DMS153 treated with DMSO at 0.1 percent for 48 hours (cell line): ENCODE measurements at regions not wholly inside any gene's neighbourhood (a gene's known extent, or its start where the extent isn't known, plus 50 kb on each side); places are given as distances from the start of the nearest gene placed in this dataset.
"Not testable (repeated sequence)": the region's sequence is repeated elsewhere in the genome, so short reads cannot be mapped to it uniquely, and the experiment has no call there.

Experiments used
- DNase-seq: peaks from one replicate; lab custom pipeline; 2025; ENCODE audit not compliant: unreplicated experiment; lab: John Stamatoyannopoulos, UW

DNA sequence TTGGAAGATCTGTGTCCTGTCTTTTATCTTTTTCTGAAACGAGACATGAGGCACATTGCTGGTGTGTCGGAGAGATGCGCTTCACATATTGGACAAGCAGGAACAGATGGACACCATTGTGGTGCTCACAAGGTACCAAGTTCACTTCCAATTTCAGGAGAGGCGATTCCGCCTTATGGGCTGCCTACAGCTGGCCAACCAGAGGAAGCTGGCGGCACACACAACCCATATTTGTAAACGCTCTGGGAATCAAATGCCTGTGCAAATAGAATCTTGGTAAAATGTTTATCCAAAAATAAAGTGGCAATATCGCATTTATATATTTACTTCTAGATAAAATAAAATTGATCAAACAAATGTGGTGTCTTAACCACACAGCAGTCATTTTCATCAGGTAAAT lies 337.4 kb downstream of the TCERG1L start:
- DNase-seq: no peak

DNA sequence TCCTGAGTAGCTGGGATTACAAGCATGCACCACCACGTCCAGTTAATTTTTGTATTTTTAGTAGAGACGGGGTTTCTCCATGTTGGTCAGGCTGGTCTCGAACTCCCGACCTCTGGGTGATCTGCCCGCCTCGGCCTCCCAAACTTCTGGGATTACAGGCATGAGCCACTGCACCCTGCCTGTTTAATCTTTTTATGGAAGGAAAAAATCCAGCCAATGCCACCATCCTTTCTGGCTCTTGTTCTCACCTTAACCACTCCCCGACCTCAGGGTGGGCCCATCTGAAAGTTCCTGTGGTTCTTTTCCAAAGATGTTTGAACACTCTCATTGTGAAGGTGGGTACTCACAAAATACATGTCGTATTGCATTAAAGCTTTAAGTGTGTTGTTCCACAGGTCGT lies 336.2 kb downstream of the TCERG1L start:
- DNase-seq: not testable (repeated sequence)

DNA sequence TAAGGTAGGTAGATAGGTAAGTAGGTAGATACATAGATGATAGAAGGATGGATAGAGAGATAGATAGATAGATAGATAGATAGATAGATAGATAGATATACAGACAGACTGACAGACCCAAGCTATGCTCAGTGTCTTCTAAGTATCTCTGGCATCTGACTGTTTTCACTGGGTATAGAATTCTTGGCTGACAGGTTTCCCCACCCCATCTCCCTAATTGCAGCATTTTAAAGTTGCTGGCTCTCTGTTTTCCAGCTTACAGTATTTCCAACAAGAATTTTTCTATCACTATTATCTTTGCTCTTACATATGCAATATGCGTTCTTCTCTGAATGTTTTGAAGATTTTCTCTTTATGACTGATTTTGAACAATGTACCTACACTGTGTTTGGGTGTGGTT lies 328.7 kb downstream of the TCERG1L start:
- no peak for DNase-seq

GRCh38 chr10:130983749-130984148 lies 327.8 kb downstream of the TCERG1L start:
- DNase-seq: no peak

GRCh38 chr10:130984686-130985085 lies 326.8 kb downstream of the TCERG1L start:
- DNase-seq: no peak

GRCh38 chr10:130985158-130985753 lies 326.3 kb downstream of the TCERG1L start:
- DNase-seq: no peak

DNA sequence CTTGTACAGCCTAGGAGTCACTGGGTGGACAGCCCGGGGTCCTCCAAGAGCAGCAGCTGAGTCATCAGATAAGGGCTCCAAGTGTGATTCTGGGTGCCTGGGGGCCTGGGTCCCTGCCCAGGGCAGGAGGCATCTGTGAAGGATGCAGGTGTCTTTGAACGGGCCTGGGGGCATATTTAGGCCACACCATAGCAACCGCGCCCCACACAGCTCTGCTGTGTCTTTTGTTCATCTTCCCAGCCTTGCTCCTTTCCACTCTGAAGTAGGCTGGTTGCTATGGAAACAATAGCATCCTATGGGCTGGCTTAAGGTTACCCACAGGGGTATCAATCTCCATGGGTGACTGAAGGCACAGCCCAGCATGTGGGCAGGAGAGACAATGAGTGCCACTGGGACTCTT lies 324.7 kb downstream of the TCERG1L start:
- no peak for DNase-seq

DNA sequence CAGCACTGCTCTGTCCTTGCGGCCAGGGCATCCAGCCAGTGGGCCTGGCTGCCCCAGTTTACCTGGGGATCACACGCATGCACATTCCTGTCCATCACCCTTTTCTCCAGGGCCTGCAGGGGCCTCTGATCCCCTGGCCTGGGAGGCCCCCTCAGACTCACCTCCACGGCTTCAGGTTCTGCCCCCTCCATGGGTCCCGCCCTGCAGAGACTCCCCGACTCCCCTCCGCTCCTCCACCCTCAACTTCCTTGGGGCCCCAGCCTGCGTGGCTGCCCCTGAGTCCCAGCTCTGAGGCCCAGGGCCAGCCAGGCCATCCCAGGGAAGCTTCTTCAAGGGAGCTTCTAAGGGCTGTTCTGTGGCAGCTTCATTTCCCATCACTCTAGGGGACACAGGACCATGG lies 324.1 kb downstream of the TCERG1L start:
- no peak for DNase-seq

DNA sequence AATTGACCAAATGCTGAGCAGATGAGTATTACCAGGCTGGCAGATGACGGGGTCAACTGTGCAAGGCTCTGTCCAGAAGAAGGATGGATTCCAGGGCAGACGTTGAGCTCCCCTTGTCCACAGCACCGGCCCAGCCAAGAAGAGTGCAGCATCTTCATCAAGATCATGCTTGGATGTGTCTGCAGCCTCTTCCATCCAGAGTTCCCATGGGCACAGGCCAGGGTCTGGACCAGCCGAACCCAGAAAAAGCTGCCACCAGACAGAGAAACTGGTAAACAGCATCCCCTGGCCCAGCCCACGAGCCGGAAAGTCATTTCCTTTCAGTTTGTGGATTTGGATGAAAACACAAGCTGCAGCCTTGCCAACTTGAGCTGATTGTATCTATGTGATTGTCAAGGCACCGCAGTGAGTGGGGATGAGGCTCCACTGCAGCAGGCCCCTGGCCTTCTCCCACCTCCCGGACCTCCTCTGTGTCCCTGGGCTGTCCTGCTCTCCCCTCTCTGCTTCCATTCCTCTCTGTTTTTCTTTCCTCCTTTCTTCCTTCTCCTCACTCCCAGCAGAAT lies 321.8 kb downstream of the TCERG1L start:
- no peak for DNase-seq

DNA sequence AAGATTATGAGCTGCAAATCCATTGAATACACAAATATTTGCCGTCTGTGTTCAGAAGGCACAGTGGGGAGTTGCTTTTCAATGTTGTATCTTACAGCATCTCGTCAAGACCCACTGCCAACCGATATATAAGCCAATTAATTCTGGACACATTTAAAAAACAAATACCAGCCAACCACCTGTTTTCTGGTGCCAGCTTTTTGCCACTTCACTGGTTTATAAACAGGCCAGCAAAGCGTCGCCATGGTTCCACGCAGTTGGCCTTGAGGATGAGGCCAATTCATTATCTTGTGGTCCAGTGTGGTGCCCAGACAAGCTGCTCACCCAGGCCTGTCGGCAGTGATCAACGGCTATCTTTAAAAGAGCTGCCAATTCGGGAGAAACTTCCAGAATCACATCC lies 321.0 kb downstream of the TCERG1L start:
- no peak for DNase-seq

GRCh38 chr10:130992802-130993523 lies 318.6 kb downstream of the TCERG1L start:
- no peak for DNase-seq

GRCh38 chr10:130993612-130994011 lies 317.9 kb downstream of the TCERG1L start:
- DNase-seq: no peak

DNA sequence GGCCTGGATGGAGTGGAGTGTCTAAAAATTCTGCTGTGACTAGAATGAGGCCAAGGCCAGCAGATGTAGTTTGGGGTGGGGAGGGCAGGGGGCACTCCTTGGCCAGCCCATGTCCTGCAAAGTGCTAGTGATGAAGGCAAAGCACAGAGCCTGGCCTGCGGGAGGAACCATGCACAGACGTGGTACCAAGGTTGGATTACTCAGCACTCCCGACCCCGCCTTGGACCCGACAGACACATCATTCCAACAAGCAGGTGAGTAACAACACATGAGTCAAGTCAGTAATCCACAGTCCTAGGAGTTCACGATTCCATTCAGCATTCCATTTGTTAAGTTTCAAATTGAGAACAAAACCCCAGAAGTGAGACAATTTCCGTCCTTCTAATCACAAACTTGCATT lies 317.3 kb downstream of the TCERG1L start:
- DNase-seq: no peak

DNA sequence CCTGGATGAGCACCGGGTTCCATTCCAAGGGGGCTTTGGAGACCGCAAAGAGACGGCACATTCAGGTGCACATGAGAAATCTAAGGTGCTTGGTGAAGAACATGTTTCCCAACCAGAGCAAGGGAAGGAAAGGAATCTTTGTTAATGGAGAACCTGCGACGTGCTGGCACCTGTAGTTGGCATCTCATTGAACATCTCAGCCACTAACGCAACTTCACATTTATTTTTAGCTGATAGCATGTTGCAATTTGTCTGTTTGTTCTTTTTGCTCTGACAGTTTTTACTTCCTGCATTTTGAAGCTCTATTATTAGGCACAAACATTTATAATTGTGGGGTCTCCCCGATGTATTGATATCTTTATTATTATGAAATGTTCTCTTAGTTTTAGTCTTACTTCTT lies 316.7 kb downstream of the TCERG1L start:
- DNase-seq: no peak

DNA sequence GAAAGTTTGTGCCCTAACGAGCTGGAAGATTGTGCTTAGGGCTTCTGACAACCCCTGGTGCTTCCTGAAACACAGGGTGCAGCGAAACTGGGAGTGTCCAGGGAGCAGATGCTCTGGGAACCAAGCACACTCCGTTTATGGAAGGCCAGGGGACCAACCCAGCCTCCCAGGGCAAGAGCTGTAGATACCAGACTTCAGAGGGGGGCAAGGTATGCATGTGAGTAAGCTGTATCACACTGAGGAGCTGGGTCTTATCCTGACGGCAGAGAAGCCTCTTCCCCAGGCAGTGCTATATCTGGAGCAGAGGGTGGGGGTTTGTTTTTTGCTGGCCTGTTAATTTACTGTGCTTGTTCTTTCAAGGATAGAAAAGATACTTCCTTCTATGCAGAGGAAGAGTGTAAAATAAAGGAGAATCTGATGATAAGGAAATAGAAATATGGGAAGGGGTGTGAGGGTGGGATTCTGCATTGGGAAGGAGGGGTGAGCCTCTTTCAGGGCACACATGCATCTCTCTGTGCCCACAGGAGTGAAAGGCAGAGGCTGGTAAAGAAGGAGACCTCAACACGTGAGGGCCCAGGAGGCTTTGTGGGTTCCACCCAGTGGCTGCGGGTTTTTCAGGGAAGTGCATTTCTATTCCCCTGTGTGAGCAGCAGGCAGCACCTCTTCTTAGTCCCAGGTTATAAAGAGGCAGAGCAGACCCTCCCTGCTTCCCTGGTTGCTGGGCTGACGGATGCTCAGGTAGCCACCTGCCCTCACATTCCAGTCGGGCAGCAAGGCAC lies 314.1 kb downstream of the TCERG1L start:
- no peak for DNase-seq

DNA sequence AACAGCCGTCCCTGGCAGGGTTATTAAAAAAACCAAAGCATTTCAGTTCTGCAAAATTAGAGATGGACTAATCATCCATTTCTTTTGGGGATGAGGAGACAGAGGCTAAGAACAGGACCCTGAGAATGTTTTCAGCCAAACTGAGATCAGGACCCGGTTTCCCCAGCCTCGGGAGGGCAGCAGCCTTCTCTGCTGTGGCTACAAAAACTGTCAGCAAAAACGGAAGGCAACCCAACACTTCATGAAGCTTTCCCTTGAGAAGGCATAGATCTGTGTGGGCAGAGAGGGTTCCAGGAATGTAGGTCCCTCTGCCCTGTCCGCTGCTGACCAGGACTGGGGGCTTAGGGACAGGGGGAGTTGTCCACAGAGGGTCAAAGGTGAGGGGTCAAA lies 313.5 kb downstream of the TCERG1L start:
- no peak for DNase-seq

- DNase-seq: no peak
These were observed 312.9 kb downstream of the TCERG1L start for GRCh38 chr10:130998642-130999041.

DNA sequence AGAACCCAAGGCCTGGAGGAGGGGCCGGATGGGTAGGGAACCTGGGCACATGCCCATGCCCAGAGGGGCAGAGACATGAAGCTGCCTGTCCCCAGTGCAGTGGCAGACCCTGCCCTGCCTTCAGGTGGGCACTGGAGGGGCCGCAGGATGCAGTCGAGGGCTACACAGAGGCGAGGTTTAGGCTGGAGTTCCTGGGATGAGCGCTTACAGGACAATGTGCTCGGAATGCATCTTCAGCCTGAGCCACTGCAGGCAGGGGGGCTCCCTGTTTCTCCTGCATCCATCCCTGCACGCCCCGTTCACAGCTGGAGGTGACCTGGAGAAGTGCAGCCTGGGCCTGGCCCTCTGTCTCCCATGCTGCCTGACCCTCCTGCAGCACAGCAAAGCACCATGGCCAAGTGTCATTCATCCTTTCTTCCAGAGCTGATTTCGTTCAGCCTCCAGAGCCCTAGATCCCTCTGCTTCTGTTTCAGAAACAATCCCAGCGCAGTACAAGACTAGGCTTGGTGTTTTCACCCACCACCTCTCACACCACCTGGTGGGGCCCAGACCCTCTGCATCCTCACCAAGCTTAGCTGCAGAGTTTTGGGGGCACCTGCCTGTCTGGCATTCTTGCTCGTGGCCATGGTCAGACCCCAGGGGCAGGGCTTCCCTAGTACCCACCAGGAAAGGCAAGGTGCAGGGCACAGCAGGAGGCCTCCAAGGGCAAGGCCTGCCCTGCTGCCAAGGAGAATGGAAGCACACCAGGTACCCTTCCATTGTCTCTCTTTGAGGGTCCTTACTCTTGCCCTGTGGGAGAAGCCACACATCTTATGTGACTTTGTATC lies 311.9 kb downstream of the TCERG1L start:
- no peak for DNase-seq

DNA sequence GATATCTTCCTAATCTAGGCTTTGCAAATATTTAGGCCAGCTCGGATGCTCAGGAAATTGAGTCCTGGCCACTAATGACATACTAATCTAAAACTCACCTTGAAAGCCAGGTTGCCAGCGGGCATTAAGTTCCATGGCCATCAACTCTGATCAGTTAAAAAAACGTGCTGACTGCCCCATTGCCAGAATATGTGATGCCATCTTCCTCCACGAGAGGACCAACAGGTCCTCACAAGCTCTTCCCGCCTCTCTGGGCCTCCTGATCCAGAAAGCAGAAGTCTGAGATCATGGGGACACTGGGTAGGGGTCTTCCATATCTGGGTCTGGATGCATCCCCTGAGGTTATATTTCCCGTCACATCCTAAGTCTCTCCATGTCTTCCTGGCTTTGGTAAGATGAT lies 311.3 kb downstream of the TCERG1L start:
- DNase-seq: no peak

DNA sequence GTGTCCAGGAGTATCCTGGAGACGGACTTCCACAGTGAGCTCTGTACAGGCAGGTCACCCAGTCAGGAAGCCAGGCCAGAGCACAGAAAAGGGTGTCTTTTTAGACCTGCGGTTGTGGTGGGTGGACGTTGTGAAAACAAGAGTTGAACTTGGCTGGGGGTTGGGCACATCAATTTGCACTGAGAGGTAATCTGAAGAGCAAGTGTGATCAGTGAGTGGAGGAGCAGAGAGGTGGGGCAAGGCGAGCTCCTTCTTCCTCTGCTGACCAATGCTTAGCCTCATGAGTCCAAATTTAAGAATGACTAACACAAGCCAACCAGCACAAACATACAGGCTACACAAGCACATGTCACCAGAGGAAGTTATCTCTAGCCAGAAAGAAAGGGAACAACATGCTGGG lies 310.8 kb downstream of the TCERG1L start:
- no peak for DNase-seq

- DNase-seq: no peak
These were observed 310.1 kb downstream of the TCERG1L start for GRCh38 chr10:131001438-131001837.
